GM18517 (cell line): ENCODE measurements at regions not wholly inside any gene's neighbourhood (a gene's known extent, or its start where the extent isn't known, plus 50 kb on each side); places are given as distances from the start of the nearest gene placed in this dataset.
"Not testable (repeated sequence)": the region's sequence is repeated elsewhere in the genome, so short reads cannot be mapped to it uniquely, and the experiment has no call there.

Source experiments
- ATAC-seq: cut with Tn5 transposase; IDR thresholded peaks from one replicate; pipeline ENCODE4 v1.9.1; 2021; ENCODE audit warnings: mild to moderate bottlenecking, moderate library complexity; ENCODE audit not compliant: unreplicated experiment

GRCh38 chrX:138255373-138255772, 456.1 kb downstream of the FGF13 start:
- ATAC-seq = no peak

- not testable (repeated sequence) for ATAC-seq
These were observed 447.4 kb downstream of the FGF13 start for GRCh38 chrX:138264095-138264494.

GRCh38 chrX:138270931-138271330, 440.6 kb downstream of the FGF13 start:
- ATAC-seq = no peak

GRCh38 chrX:138282598-138283150, 428.8 kb downstream of the FGF13 start:
- not testable (repeated sequence) for ATAC-seq

- ATAC-seq = no peak
These were observed 424.2 kb downstream of the FGF13 start for GRCh38 chrX:138287205-138287877.

GRCh38 chrX:138294951-138295350, 416.6 kb downstream of the FGF13 start:
- no peak for ATAC-seq

GRCh38 chrX:138298268-138298667, 413.2 kb downstream of the FGF13 start:
- ATAC-seq = no peak

GRCh38 chrX:138345801-138346200, 365.7 kb downstream of the FGF13 start:
- ATAC-seq = no peak

- ATAC-seq = no peak
These were observed 362.2 kb downstream of the FGF13 start for GRCh38 chrX:138349351-138349750.

- no peak for ATAC-seq
These were observed 332.6 kb downstream of the FGF13 start for GRCh38 chrX:138378876-138379275.

GRCh38 chrX:138408101-138408500, 303.4 kb downstream of the FGF13 start:
- ATAC-seq = no peak

- ATAC-seq = no peak
These were observed 300.5 kb downstream of the FGF13 start for GRCh38 chrX:138411048-138411447.
